ENCODE measurements at regions not wholly inside any gene's neighbourhood (a gene's known extent, or its start where the extent isn't known, plus 50 kb on each side); places are given as distances from the start of the nearest gene placed in this dataset.

- DNase-seq (ENCODE audit: low read depth in 2 of 2): no peak
Observed at GRCh38 chr7:21029006-21029405, 242.3 kb upstream of the SP8 start.

- no peak for DNase-seq (ENCODE audit: low read depth in 2 of 2)
Observed at GRCh38 chr7:21030237-21030871, 243.7 kb upstream of the SP8 start.

GRCh38 chr7:21041252-21041651, 254.6 kb upstream of the SP8 start:
- no peak for DNase-seq (ENCODE audit: low read depth in 2 of 2)

- DNase-seq (ENCODE audit: low read depth in 2 of 2): no peak
Observed at GRCh38 chr7:21041666-21042065, 255.0 kb upstream of the SP8 start.

- no peak for DNase-seq (ENCODE audit: low read depth in 2 of 2)
Observed at GRCh38 chr7:21044384-21044783, 257.7 kb upstream of the SP8 start.

GRCh38 chr7:21044913-21045568, 258.4 kb upstream of the SP8 start:
- DNase-seq (ENCODE audit: low read depth in 2 of 2): no peak

- DNase-seq (ENCODE audit: low read depth in 2 of 2): no peak
Observed at GRCh38 chr7:21051865-21052264, 265.2 kb upstream of the SP8 start.

GRCh38 chr7:21054427-21055112, 267.9 kb upstream of the SP8 start:
- no peak for DNase-seq (ENCODE audit: low read depth in 2 of 2)

GRCh38 chr7:21059069-21059468, 272.4 kb upstream of the SP8 start:
- DNase-seq (ENCODE audit: low read depth in 2 of 2): no peak

GRCh38 chr7:21063106-21063505, 276.4 kb upstream of the SP8 start:
- DNase-seq (ENCODE audit: low read depth in 2 of 2): no peak

GRCh38 chr7:21064698-21065648, 278.3 kb upstream of the SP8 start:
- DNase-seq (ENCODE audit: low read depth in 2 of 2): no peak

- DNase-seq (ENCODE audit: low read depth in 2 of 2): no peak
Observed at GRCh38 chr7:21066221-21066620, 279.5 kb upstream of the SP8 start.

GRCh38 chr7:21067216-21067615, 280.5 kb upstream of the SP8 start:
- no peak for DNase-seq (ENCODE audit: low read depth in 2 of 2)

GRCh38 chr7:21070571-21071090, 283.9 kb upstream of the SP8 start:
- no peak for DNase-seq (ENCODE audit: low read depth in 2 of 2)

- DNase-seq (ENCODE audit: low read depth in 2 of 2): no peak
Observed at GRCh38 chr7:21071561-21072501, 285.1 kb upstream of the SP8 start.

- DNase-seq (ENCODE audit: low read depth in 2 of 2): no peak
Observed at GRCh38 chr7:21076054-21076453, 289.4 kb upstream of the SP8 start.

GRCh38 chr7:21076574-21076973, 289.9 kb upstream of the SP8 start:
- no peak for DNase-seq (ENCODE audit: low read depth in 2 of 2)

GRCh38 chr7:21077602-21078001, 290.9 kb upstream of the SP8 start:
- DNase-seq (ENCODE audit: low read depth in 2 of 2): no peak

GRCh38 chr7:21084286-21084685, 297.6 kb upstream of the SP8 start:
- no peak for DNase-seq (ENCODE audit: low read depth in 2 of 2)

GRCh38 chr7:21086688-21087087, 300.0 kb upstream of the SP8 start:
- DNase-seq (ENCODE audit: low read depth in 2 of 2): no peak

- DNase-seq (ENCODE audit: low read depth in 2 of 2): no peak
Observed at GRCh38 chr7:21089653-21090052, 303.0 kb upstream of the SP8 start.

Measured in fibroblast of skin of left quadriceps (primary cell).